ENCODE measurements at regions not wholly inside any gene's neighbourhood (a gene's known extent, or its start where the extent isn't known, plus 50 kb on each side); places are given as distances from the start of the nearest gene placed in this dataset.

- DNase-seq, result no peak
Observed at GRCh38 chr2:189268763-189269162, 89.2 kb upstream of the COL5A2 start.

- DNase-seq, result no peak
Observed at GRCh38 chr2:189273734-189274133, 94.2 kb upstream of the COL5A2 start.

- no peak for DNase-seq
Observed at GRCh38 chr2:189274361-189274760, 94.8 kb upstream of the COL5A2 start.

GRCh38 chr2:189276277-189276676 is 96.7 kb upstream of the COL5A2 start:
- no peak for DNase-seq

GRCh38 chr2:189281201-189281600 is 101.6 kb upstream of the COL5A2 start:
- no peak for DNase-seq

- DNase-seq, result no peak
Observed at GRCh38 chr2:189285349-189285748, 105.8 kb upstream of the COL5A2 start.

GRCh38 chr2:189285962-189286645 is 106.5 kb upstream of the COL5A2 start:
- DNase-seq, result no peak

- no peak for DNase-seq
Observed at GRCh38 chr2:189287363-189287762, 107.8 kb upstream of the COL5A2 start.

- peak in 1 of 2 donors; percentile 38 for DNase-seq
Observed at GRCh38 chr2:189287982-189288521, 108.5 kb upstream of the COL5A2 start.

GRCh38 chr2:189291460-189291859 is 111.9 kb upstream of the COL5A2 start:
- DNase-seq, result no peak

- no peak for DNase-seq
Observed at GRCh38 chr2:189293164-189293563, 113.6 kb upstream of the COL5A2 start.

GRCh38 chr2:189297446-189297845 is 117.9 kb upstream of the COL5A2 start:
- peak in 1 of 2 donors; percentile 24 for DNase-seq

- DNase-seq, result no peak
Observed at GRCh38 chr2:189298038-189298437, 118.5 kb upstream of the COL5A2 start.

GRCh38 chr2:189298481-189298880 is 118.9 kb upstream of the COL5A2 start:
- no peak for DNase-seq

GRCh38 chr2:189299974-189300373 is 120.4 kb upstream of the COL5A2 start:
- no peak for DNase-seq

GRCh38 chr2:189300916-189301315 is 121.4 kb upstream of the COL5A2 start:
- DNase-seq, result peak; percentile 28 to 60

GRCh38 chr2:189302274-189302948 is 122.8 kb upstream of the COL5A2 start:
- no peak for DNase-seq

- peak; percentile 36 to 61 for DNase-seq
Observed at GRCh38 chr2:189304360-189304759, 124.8 kb upstream of the COL5A2 start.

- no peak for DNase-seq
Observed at GRCh38 chr2:189305291-189305943, 125.9 kb upstream of the COL5A2 start.

- DNase-seq, result no peak
Observed at GRCh38 chr2:189306525-189306924, 127.0 kb upstream of the COL5A2 start.

- no peak for DNase-seq
Observed at GRCh38 chr2:189308056-189308790, 128.7 kb upstream of the COL5A2 start.

- DNase-seq, result no peak
Observed at GRCh38 chr2:189309331-189309730, 129.8 kb upstream of the COL5A2 start.

GRCh38 chr2:189312211-189312610 is 129.1 kb upstream of the WDR75 start:
- DNase-seq, result no peak
